Adrenal gland (tissue), 5 donors: ENCODE measurements at regions not wholly inside any gene's neighbourhood (a gene's known extent, or its start where the extent isn't known, plus 50 kb on each side); places are given as distances from the start of the nearest gene placed in this dataset.

Experiments used
- CTCF ChIP-seq, 6 experiments: fragments of 450-650 bp in 4 of 6; fragments of 200-600 bp in 2 of 6; sonication (generic) in 1 of 6; IDR thresholded peaks; 1 replicate in 5 of 6; 2 replicates in 1 of 6; pipeline versions ENCODE4 v1.5.1 to v1.8.0; 2016 to 2021; ENCODE audit warnings: antibody characterized with exemption in 6 of 6, mild to moderate bottlenecking in 2 of 6, moderate library complexity in 1 of 6
- POLR2A ChIP-seq, 2 donors: fragments of 450-650 bp; IDR thresholded peaks; one replicate each; pipeline ENCODE4 v1.6.1; 2017; ENCODE audit warnings: antibody characterized with exemption in 2 of 2, mild to moderate bottlenecking in 2 of 2, moderate library complexity in 1 of 2
- donor health status: DM: no; HTN: no; CAD: no.

GRCh38 chr20:40111282-40111681 is 577.8 kb downstream of the MAFB start:
- no peak for TF ChIP-seq CTCF (IDR thresholded peaks at IDR 0.05)
- no peak for TF ChIP-seq POLR2A (IDR thresholded peaks at IDR 0.05)
